ENCODE measurements at regions not wholly inside any gene's neighbourhood (a gene's known extent, or its start where the extent isn't known, plus 50 kb on each side); places are given as distances from the start of the nearest gene placed in this dataset.

GRCh38 chr7:67696878-67697277, 700.2 kb downstream of the TYW1 start:
- Histone ChIP-seq H3K4me3 (ENCODE audit: low read depth, low read length) (no peak overlapping the region), H3K36me3 (ENCODE audit: control insufficient read depth, insufficient read depth, low read length) (no peaks in the 10 kb centered on the region), H3K27me3 (ENCODE audit: control insufficient read depth, insufficient read depth, low read length) (no peaks in the 10 kb centered on the region)
- FAIRE-seq (no peak), DNase-seq (ENCODE audit: low read depth) (peak; percentile 20)
- TF ChIP-seq CTCF (IDR thresholded peaks at IDR 0.05; ENCODE audit: insufficient read depth, low read length, severe bottlenecking), result no peak

GRCh38 chr7:67698354-67698753, 701.7 kb downstream of the TYW1 start:
- no peak for DNase-seq (ENCODE audit: low read depth)
- Histone ChIP-seq H3K4me3 (ENCODE audit: low read depth, low read length) (no peak overlapping the region), H3K36me3 (ENCODE audit: control insufficient read depth, insufficient read depth, low read length) (no peaks in the 10 kb centered on the region), H3K27me3 (ENCODE audit: control insufficient read depth, insufficient read depth, low read length) (no peaks in the 10 kb centered on the region)
- FAIRE-seq, result no peak
- TF ChIP-seq CTCF (IDR thresholded peaks at IDR 0.05; ENCODE audit: insufficient read depth, low read length, severe bottlenecking), result no peak

- no peak for TF ChIP-seq CTCF (IDR thresholded peaks at IDR 0.05; ENCODE audit: insufficient read depth, low read length, severe bottlenecking)
- FAIRE-seq, result no peak
- no peaks in the 10 kb centered on the region for H3K27me3 ChIP-seq (ENCODE audit: control insufficient read depth, insufficient read depth, low read length)
These were observed 709.2 kb downstream of the TYW1 start for GRCh38 chr7:67705850-67706249.

GRCh38 chr7:67711706-67712105, 715.1 kb downstream of the TYW1 start:
- TF ChIP-seq CTCF (IDR thresholded peaks at IDR 0.05; ENCODE audit: insufficient read depth, low read length, severe bottlenecking), result no peak
- no peak for FAIRE-seq

More at GRCh38 chr7:67705850-67706249, 709.2 kb downstream of the TYW1 start:
- no peak overlapping the region for H3K4me3 ChIP-seq (ENCODE audit: low read depth, low read length)
- no peak for DNase-seq (ENCODE audit: low read depth)
- no peaks in the 10 kb centered on the region for H3K36me3 ChIP-seq (ENCODE audit: control insufficient read depth, insufficient read depth, low read length)

GRCh38 chr7:67713451-67714056, 716.9 kb downstream of the TYW1 start:
- Histone ChIP-seq H3K4me3 (ENCODE audit: low read depth, low read length) (no peak overlapping the region), H3K36me3 (ENCODE audit: control insufficient read depth, insufficient read depth, low read length) (no peaks in the 10 kb centered on the region), H3K27me3 (ENCODE audit: control insufficient read depth, insufficient read depth, low read length) (no peaks in the 10 kb centered on the region)
- FAIRE-seq, result no peak
- TF ChIP-seq CTCF (IDR thresholded peaks at IDR 0.05; ENCODE audit: insufficient read depth, low read length, severe bottlenecking), result no peak
- no peak for DNase-seq (ENCODE audit: low read depth)

More at GRCh38 chr7:67711706-67712105, 715.1 kb downstream of the TYW1 start:
- Histone ChIP-seq H3K36me3 (ENCODE audit: control insufficient read depth, insufficient read depth, low read length) (no peaks in the 10 kb centered on the region), H3K27me3 (ENCODE audit: control insufficient read depth, insufficient read depth, low read length) (no peaks in the 10 kb centered on the region), H3K4me3 (ENCODE audit: low read depth, low read length) (no peak overlapping the region)
- DNase-seq (ENCODE audit: low read depth), result no peak

GRCh38 chr7:67716729-67717128, 720.1 kb downstream of the TYW1 start:
- Histone ChIP-seq H3K27me3 (ENCODE audit: control insufficient read depth, insufficient read depth, low read length) (no peaks in the 10 kb centered on the region), H3K4me3 (ENCODE audit: low read depth, low read length) (no peak overlapping the region), H3K36me3 (ENCODE audit: control insufficient read depth, insufficient read depth, low read length) (no peaks in the 10 kb centered on the region)
- FAIRE-seq, result no peak
- no peak for TF ChIP-seq CTCF (IDR thresholded peaks at IDR 0.05; ENCODE audit: insufficient read depth, low read length, severe bottlenecking)
- no peak for DNase-seq (ENCODE audit: low read depth)
